Loucy (cell line): ENCODE measurements at regions not wholly inside any gene's neighbourhood (a gene's known extent, or its start where the extent isn't known, plus 50 kb on each side); places are given as distances from the start of the nearest gene placed in this dataset.

Experiments used
- H2AFZ ChIP-seq: fragments of 200-600 bp; sonication (generic); 2 replicates; pipeline ENCODE4 v1.6.0; 2016; ENCODE audit warnings: antibody characterized with exemption, mild to moderate bottlenecking, low read length, moderate library complexity
- H3F3A ChIP-seq: fragments of 200-600 bp; 2 replicates; pipeline ENCODE4 v1.6.0; 2016; ENCODE audit warnings: antibody characterized with exemption, low read depth, mild to moderate bottlenecking
- H3K27me3 ChIP-seq: fragments of 200-600 bp; sonication (generic); 2 replicates; pipeline ENCODE4 v1.6.1; 2014; ENCODE audit warnings: low read length, mild to moderate bottlenecking; ENCODE audit not compliant: insufficient read depth, poor library complexity, severe bottlenecking
- H3K36me3 ChIP-seq: fragments of 200-600 bp; sonication (generic); 2 replicates; pipeline ENCODE4 v1.6.1; 2016; ENCODE audit warnings: low read length; ENCODE audit not compliant: insufficient read depth
- H3K4me1 ChIP-seq: fragments of 200-600 bp; sonication (generic); 2 replicates; pipeline ENCODE4 v1.5.1; 2014; ENCODE audit warnings: low read length, mild to moderate bottlenecking; ENCODE audit not compliant: insufficient read depth, poor library complexity, severe bottlenecking
- H3K4me2 ChIP-seq: fragments of 200-600 bp; sonication (generic); 2 replicates; pipeline ENCODE4 v1.6.0; 2014; ENCODE audit warnings: antibody characterized with exemption, low read length, low read depth, mild to moderate bottlenecking; ENCODE audit not compliant: poor library complexity, severe bottlenecking
- H3K4me3 ChIP-seq: fragments of 200-600 bp; sonication (generic); 2 replicates; pipeline ENCODE4 v1.5.1; 2014; ENCODE audit warnings: low read length, mild to moderate bottlenecking, mixed read lengths; ENCODE audit not compliant: poor library complexity, severe bottlenecking
- H3K79me2 ChIP-seq: fragments of 200-600 bp; sonication (generic); 2 replicates; pipeline ENCODE4 v1.6.1; 2014; ENCODE audit warnings: low read length; ENCODE audit not compliant: insufficient read depth
- H3K9ac ChIP-seq: fragments of 200-600 bp; sonication (generic); 2 replicates; pipeline ENCODE4 v1.6.0; 2014; ENCODE audit warnings: mild to moderate bottlenecking, low read depth, low read length, moderate library complexity; ENCODE audit not compliant: poor library complexity, severe bottlenecking
- H3K9me2 ChIP-seq: fragments of 200-600 bp; sonication (generic); replicated peaks from 2 replicates; pipeline ENCODE4 v1.6.1; 2016; ENCODE audit warnings: low read depth, low read length, mixed read lengths
- H3K9me3 ChIP-seq: fragments of 200-600 bp; sonication (generic); 2 replicates; pipeline ENCODE4 v1.6.1; 2014; ENCODE audit warnings: mild to moderate bottlenecking, antibody characterized with exemption, low read length, low read depth; ENCODE audit not compliant: insufficient read depth
- H4K20me1 ChIP-seq: fragments of 200-600 bp; sonication (generic); 2 replicates; pipeline ENCODE4 v1.6.0; 2014; ENCODE audit warnings: antibody characterized with exemption, low read length, mild to moderate bottlenecking; ENCODE audit not compliant: insufficient read depth, poor library complexity, severe bottlenecking
- EZH2phosphoT487 ChIP-seq: fragments of 200-600 bp; IDR thresholded peaks from 2 replicates; pipeline ENCODE4 v1.6.1; 2018; ENCODE audit warnings: antibody characterized with exemption, mild to moderate bottlenecking, moderate library complexity, borderline replicate concordance
- TF ChIP-seq, protein P1 (sequence below): fragments of 200-600 bp; sonication (generic); conservative IDR thresholded peaks from 2 replicates; pipeline ENCODE4 v1.5.1; 2014; ENCODE audit warnings: mild to moderate bottlenecking, antibody characterized with exemption, low read length

DNA sequence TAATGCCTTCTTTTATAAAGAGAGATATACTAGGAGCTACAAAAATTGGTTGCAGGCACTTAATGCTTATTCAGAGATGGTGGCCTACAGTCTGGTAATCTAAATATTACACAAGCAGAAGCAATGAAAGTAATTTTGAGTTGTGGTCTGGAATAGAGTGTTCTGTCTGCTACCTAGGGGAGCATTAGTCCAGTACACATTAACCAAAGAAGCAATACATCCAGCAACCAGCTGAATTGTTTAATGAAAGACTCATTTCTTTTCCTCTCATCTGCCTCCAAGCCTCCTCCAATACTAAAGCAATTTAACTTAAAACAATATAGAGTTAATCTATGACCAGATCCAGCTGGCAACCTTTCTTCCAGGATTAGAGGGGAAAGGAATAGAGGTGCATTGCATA, 877.1 kb upstream of the CNTN5 start:
- H3K9me2 ChIP-seq, result no peaks in the 10 kb centered on the region
- no peak overlapping the region for H3K4me3 ChIP-seq
- H3K4me1 ChIP-seq, result no peaks in the 10 kb centered on the region
- H3F3A ChIP-seq, result no peaks in the 10 kb centered on the region
- no peaks in the 10 kb centered on the region for H4K20me1 ChIP-seq
- H3K36me3 ChIP-seq, result no peaks in the 10 kb centered on the region
- no peaks in the 10 kb centered on the region for H3K79me2 ChIP-seq
- no peak overlapping the region for H3K9ac ChIP-seq
- H2AFZ ChIP-seq, result no peak overlapping the region
- TF ChIP-seq EZH2phosphoT487, result no peak
- TF ChIP-seq, protein P1, sequence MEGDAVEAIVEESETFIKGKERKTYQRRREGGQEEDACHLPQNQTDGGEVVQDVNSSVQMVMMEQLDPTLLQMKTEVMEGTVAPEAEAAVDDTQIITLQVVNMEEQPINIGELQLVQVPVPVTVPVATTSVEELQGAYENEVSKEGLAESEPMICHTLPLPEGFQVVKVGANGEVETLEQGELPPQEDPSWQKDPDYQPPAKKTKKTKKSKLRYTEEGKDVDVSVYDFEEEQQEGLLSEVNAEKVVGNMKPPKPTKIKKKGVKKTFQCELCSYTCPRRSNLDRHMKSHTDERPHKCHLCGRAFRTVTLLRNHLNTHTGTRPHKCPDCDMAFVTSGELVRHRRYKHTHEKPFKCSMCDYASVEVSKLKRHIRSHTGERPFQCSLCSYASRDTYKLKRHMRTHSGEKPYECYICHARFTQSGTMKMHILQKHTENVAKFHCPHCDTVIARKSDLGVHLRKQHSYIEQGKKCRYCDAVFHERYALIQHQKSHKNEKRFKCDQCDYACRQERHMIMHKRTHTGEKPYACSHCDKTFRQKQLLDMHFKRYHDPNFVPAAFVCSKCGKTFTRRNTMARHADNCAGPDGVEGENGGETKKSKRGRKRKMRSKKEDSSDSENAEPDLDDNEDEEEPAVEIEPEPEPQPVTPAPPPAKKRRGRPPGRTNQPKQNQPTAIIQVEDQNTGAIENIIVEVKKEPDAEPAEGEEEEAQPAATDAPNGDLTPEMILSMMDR, result no peak
- 0 out of 2 replicates have a peak, but pooled peaks cover 3% of the 10 kb centered on the region for H3K9me3 ChIP-seq
- no peaks in the 10 kb centered on the region for H3K27me3 ChIP-seq
- no peak overlapping the region for H3K4me2 ChIP-seq

DNA sequence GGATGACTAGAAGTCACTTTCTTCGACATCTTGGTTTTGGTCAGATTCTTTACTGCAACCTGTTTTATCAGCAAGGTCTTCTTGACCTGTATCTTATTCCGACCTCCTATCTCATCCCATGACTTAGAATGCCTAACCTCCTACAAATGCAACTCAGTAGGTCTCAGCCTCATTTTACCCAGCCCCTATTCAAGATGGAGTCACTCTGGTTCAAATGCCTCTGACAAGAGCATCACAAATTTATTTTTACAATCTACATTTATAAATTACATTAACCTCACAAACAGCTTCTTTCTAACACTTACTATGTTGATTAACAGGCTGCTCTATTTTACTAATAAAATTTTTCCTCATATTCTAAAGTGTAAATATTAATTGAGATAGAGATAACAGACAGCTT, 867.0 kb upstream of the CNTN5 start:
- Histone ChIP-seq H3K9me3 (no peaks in the 10 kb centered on the region), H3K79me2 (no peaks in the 10 kb centered on the region), H3K4me1 (no peaks in the 10 kb centered on the region), H3F3A (no peaks in the 10 kb centered on the region), H3K4me3 (no peak overlapping the region), H3K9ac (no peak overlapping the region), H2AFZ (no peak overlapping the region), H3K4me2 (no peak overlapping the region), H3K27me3 (no peaks in the 10 kb centered on the region), H4K20me1 (no peaks in the 10 kb centered on the region), H3K36me3 (no peaks in the 10 kb centered on the region), H3K9me2 (no peaks in the 10 kb centered on the region)
- no peak for TF ChIP-seq EZH2phosphoT487
- TF ChIP-seq, protein P1, result no peak

DNA sequence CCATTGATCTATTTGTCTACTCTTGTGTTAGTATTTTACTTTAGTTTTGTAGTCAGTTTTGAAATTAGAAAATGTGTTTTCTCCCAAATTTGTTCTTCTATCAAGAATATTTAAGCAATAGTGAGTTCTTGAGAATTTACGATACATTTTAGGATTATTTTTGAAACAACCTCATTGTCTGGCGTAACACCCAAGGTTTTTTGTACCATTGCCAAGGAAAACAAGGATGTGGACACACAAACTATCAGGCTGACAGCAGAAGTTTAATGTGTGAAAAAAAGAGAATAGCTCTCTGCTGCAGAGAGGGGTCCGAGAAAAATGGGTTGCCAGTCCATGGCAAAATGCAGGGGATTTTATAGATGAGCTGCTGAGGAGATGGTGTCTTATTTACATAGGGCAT, 865.1 kb upstream of the CNTN5 start:
- Histone ChIP-seq H3K4me3 (no peak overlapping the region), H3K27me3 (no peaks in the 10 kb centered on the region), H3F3A (no peaks in the 10 kb centered on the region), H3K9me2 (no peaks in the 10 kb centered on the region), H3K9ac (no peak overlapping the region), H2AFZ (no peak overlapping the region), H3K4me2 (no peak overlapping the region), H3K4me1 (no peaks in the 10 kb centered on the region), H4K20me1 (no peaks in the 10 kb centered on the region), H3K36me3 (no peaks in the 10 kb centered on the region), H3K9me3 (no peaks in the 10 kb centered on the region), H3K79me2 (no peaks in the 10 kb centered on the region)
- no peak for TF ChIP-seq EZH2phosphoT487
- TF ChIP-seq, protein P1, result no peak
